Pons (tissue), 1 donor: ENCODE measurements at regions not wholly inside any gene's neighbourhood (a gene's known extent, or its start where the extent isn't known, plus 50 kb on each side); places are given as distances from the start of the nearest gene placed in this dataset.

Experiments used
- DNase-seq: peaks from one replicate; pipeline ENCODE4 v3.0.0-alpha.2; 2016; ENCODE audit warnings: low spot score

DNA sequence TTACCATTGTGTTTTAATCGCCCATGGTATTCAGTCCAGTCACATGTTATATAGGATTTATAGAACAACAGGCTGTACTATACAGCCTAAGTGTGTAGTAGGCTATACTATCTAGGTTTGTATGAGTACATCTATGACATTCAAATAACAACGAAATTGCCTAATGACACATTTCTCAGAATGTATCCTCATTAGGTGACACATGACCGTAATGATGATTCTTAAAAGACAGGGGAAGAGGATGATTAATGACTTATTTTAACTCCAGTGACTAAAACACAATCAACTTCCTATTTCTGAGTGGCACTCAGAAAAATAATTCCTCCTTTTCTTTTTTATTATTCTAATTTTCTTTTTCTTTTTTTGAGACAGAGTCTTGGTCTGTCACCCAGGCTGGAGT, 63.0 kb upstream of the ACSL3 start:
- no peak for DNase-seq

DNA sequence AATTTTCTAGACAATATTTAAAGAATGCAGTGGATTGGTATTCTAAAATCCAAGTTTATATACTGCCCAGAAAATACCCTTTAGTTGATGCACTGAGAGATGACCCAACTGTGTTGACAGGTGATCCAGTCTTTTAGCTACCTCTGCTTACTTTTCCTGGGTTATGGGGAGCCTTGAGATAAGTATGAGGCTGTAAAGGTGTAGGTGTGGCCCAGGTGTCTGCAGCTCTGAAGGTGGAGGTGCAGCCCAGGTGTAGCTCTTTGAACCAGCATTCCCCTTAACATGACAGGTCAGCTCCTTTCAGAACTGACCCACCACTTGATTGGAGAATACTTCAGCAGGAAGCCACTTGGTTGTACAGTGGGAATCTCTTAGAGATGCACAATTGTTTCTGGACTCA, 62.3 kb upstream of the ACSL3 start:
- no peak for DNase-seq

GRCh38 chr2:222799262-222799918, 61.4 kb upstream of the ACSL3 start:
- no peak for DNase-seq

- no peak for DNase-seq
Observed at GRCh38 chr2:222802514-222803196, 58.2 kb upstream of the ACSL3 start.

DNA sequence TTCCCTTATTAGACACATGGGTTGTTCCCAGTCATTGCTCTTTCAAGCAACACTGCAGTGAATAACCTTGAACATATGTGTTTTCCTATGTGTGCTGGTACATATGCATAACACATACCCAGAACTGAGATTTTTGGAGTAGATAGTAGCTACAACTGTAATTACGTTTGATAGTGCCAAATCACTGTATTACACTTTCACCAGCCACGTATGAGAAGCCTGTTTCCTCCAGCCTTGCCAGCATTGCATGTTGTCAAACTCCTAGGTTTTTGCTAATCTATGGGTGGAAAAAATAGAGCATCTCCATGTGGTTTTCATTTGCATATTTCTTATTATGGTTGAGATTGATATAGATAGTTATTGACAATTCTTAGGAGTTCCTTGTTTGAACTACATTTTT, 56.5 kb upstream of the ACSL3 start:
- DNase-seq = no peak

GRCh38 chr2:222805591-222806304, 55.1 kb upstream of the ACSL3 start:
- DNase-seq = no peak

GRCh38 chr2:222806526-222807137, 54.2 kb upstream of the ACSL3 start:
- DNase-seq = no peak

DNA sequence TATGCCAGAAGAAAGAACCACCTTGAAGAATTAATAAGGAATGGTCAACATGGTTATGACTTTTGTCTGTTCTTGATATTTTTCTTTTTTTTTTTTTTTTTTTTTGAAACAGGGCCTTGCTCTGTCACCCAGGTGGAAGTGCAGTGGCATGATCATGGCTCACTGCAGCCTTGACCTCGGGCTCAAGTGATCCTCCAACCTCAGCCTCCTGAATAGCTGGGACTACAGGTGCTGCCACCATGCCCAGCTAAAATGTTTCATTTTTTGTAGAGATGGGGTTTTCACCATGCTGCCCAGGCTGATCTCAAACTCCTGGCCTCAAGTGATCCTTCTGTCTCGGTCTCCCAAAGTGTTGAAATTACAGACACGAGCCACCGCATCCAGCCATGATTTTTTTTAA, 53.4 kb upstream of the ACSL3 start:
- DNase-seq = no peak

DNA sequence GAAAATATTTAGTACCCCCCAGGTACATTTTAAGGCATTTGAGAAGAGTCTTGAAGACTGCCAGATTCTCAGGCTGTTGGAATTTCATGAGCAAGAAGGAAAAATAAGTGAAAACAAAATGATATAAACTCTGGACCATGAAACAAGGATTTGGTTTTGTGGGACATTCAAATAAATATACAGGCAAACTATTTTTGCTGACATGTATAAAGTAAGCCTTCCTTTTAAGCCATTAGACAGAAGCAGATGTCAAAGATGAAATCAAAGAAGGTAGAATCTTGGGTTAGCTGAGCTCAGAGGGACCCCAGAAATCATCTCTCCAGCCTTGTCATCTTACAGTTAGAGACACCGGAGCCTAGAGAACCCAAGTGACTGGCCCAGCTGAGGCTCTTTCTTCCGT, 51.3 kb upstream of the ACSL3 start:
- no peak for DNase-seq

DNA sequence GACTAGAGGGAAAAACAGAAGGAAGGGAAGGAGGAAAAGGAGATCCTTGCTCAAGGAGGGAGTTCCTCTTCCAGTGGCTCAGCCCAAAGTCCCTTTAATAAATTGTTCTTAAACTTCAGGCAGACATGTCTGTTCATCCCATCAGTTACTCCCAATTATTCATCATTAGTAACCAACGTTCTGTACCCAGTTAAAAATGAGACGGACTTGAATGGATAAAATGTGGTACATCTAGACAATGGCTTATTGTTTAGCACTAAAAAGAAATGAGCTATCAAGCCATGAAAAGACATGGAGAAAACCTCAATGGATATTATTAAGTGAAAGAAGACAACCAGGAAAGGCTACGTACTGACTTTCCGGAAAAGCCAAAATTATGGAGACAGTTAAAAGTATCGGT, 50.8 kb upstream of the ACSL3 start:
- DNase-seq = no peak
